ENCODE measurements at regions not wholly inside any gene's neighbourhood (a gene's known extent, or its start where the extent isn't known, plus 50 kb on each side); places are given as distances from the start of the nearest gene placed in this dataset.

GRCh38 chr18:69261406-69261805 is 139.3 kb upstream of the DOK6 start:
- intact Hi-C loops (cut with micrococcal nuclease; ENCODE audit: unreplicated experiment) = no loop called here
- Histone ChIP-seq H3K4me3 (no peak overlapping the region), H3F3A (ENCODE audit: insufficient read depth, low read depth) (no peaks in the 10 kb centered on the region), H3K4me1 (replicated peaks; ENCODE audit: insufficient read depth) (no peaks in the 10 kb centered on the region), H3K9me3 (ENCODE audit: insufficient read depth, low read depth) (0 out of 2 replicates have a peak, but pooled peaks cover 3% of the 10 kb centered on the region), H3K27me3 (ENCODE audit: insufficient read depth, low read depth) (no peaks in the 10 kb centered on the region), H3K9me2 (ENCODE audit: insufficient read depth) (no peaks in the 10 kb centered on the region; the same call in 1 of the 2 replicates), H3K4me2 (no peak overlapping the region), H3K27ac (no peak overlapping the region), H2AFZ (no peak overlapping the region), H4K20me1 (ENCODE audit: insufficient read depth) (no peaks in the 10 kb centered on the region), H3K79me2 (ENCODE audit: low read depth) (no peaks in the 10 kb centered on the region), H3K36me3 (ENCODE audit: low read depth) (no peaks in the 10 kb centered on the region)
- POLR2A ChIA-PET (ENCODE audit: unreplicated experiment) = no interaction called here
- CTCF ChIA-PET = no interaction called here
- TF ChIP-seq, protein P1, sequence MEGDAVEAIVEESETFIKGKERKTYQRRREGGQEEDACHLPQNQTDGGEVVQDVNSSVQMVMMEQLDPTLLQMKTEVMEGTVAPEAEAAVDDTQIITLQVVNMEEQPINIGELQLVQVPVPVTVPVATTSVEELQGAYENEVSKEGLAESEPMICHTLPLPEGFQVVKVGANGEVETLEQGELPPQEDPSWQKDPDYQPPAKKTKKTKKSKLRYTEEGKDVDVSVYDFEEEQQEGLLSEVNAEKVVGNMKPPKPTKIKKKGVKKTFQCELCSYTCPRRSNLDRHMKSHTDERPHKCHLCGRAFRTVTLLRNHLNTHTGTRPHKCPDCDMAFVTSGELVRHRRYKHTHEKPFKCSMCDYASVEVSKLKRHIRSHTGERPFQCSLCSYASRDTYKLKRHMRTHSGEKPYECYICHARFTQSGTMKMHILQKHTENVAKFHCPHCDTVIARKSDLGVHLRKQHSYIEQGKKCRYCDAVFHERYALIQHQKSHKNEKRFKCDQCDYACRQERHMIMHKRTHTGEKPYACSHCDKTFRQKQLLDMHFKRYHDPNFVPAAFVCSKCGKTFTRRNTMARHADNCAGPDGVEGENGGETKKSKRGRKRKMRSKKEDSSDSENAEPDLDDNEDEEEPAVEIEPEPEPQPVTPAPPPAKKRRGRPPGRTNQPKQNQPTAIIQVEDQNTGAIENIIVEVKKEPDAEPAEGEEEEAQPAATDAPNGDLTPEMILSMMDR (conservative IDR thresholded peaks at IDR 0.05) = no peak
- TF ChIP-seq EZH2 (IDR thresholded peaks at IDR 0.05; ENCODE audit: low read depth) = no peak
- DNase-seq = no peak
- BruUV-seq (replicated peaks) = no TSS peak

- intact Hi-C loops (cut with micrococcal nuclease; ENCODE audit: unreplicated experiment) = no loop called here
- ChIA-PET CTCF (no interaction called here), POLR2A (ENCODE audit: unreplicated experiment) (no interaction called here)
- Histone ChIP-seq H2AFZ (no peak overlapping the region), H3K79me2 (ENCODE audit: low read depth) (no peaks in the 10 kb centered on the region), H3K27me3 (ENCODE audit: insufficient read depth, low read depth) (no peaks in the 10 kb centered on the region), H3K36me3 (ENCODE audit: low read depth) (no peaks in the 10 kb centered on the region), H3K4me2 (no peak overlapping the region), H3F3A (ENCODE audit: insufficient read depth, low read depth) (no peaks in the 10 kb centered on the region), H3K4me3 (no peak overlapping the region), H3K9me2 (ENCODE audit: insufficient read depth) (no peaks in the 10 kb centered on the region; the same call in 1 of the 2 replicates), H3K9me3 (ENCODE audit: insufficient read depth, low read depth) (no peaks in the 10 kb centered on the region), H4K20me1 (ENCODE audit: insufficient read depth) (no peaks in the 10 kb centered on the region), H3K27ac (no peak overlapping the region), H3K4me1 (replicated peaks; ENCODE audit: insufficient read depth) (no peaks in the 10 kb centered on the region)
- TF ChIP-seq, protein P1 (conservative IDR thresholded peaks at IDR 0.05) = no peak
- no peak for TF ChIP-seq EZH2 (IDR thresholded peaks at IDR 0.05; ENCODE audit: low read depth)
- no TSS peak for BruUV-seq (replicated peaks)
- DNase-seq = no peak
Measured at GRCh38 chr18:69265656-69266055, 135.0 kb upstream of the DOK6 start.

DNA sequence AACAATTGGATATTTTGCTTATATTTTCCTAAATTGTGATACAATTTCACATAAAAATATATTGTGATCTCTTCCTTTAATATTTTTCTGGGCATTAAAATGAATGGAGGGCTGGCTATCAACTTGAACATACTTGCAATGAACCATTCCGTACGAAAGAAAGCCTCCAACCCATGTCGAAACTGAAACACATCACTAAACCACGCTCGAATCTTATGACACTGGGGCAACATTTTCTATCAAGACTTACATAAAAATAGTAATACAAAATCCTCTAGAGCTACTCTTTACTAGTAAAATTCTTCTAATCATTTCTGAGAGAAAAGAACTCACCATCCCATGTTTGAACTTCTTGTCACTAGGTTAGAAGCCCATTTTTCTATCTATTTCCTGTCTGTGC is 132.8 kb upstream of the DOK6 start:
- Histone ChIP-seq H3K4me2 (no peak overlapping the region), H3K36me3 (ENCODE audit: low read depth) (no peaks in the 10 kb centered on the region), H3K27me3 (ENCODE audit: insufficient read depth, low read depth) (no peaks in the 10 kb centered on the region), H4K20me1 (ENCODE audit: insufficient read depth) (no peaks in the 10 kb centered on the region), H2AFZ (no peak overlapping the region), H3K79me2 (ENCODE audit: low read depth) (no peaks in the 10 kb centered on the region), H3K4me1 (replicated peaks; ENCODE audit: insufficient read depth) (no peaks in the 10 kb centered on the region), H3K4me3 (no peak overlapping the region), H3K27ac (no peak overlapping the region), H3K9me3 (ENCODE audit: insufficient read depth, low read depth) (no peaks in the 10 kb centered on the region), H3K9me2 (ENCODE audit: insufficient read depth) (no peaks in the 10 kb centered on the region), H3F3A (ENCODE audit: insufficient read depth, low read depth) (no peaks in the 10 kb centered on the region)
- CTCF ChIA-PET = no interaction called here
- TF ChIP-seq, protein P1 (conservative IDR thresholded peaks at IDR 0.05) = no peak
- TF ChIP-seq EZH2 (IDR thresholded peaks at IDR 0.05; ENCODE audit: low read depth) = no peak
- intact Hi-C loops (cut with micrococcal nuclease; ENCODE audit: unreplicated experiment) = no loop called here
- POLR2A ChIA-PET (ENCODE audit: unreplicated experiment) = no interaction called here
- DNase-seq = no peak
- no TSS peak for BruUV-seq (replicated peaks)
